Type B pancreatic cell (in vitro differentiated cells): ENCODE measurements at regions not wholly inside any gene's neighbourhood (a gene's known extent, or its start where the extent isn't known, plus 50 kb on each side); places are given as distances from the start of the nearest gene placed in this dataset.

Source experiments
- DNase-seq: peaks from one replicate; pipeline ENCODE4 v3.0.0; 2021; ENCODE audit warnings: mixed read lengths; ENCODE audit not compliant: unreplicated experiment; ENCODE audit errors: extremely low spot score
- H3K27ac Mint-ChIP-seq: 2 replicates; pipeline ENCODE4 v1.8.0; 2021; ENCODE audit warnings: mild to moderate bottlenecking, mixed read lengths
- H3K27me3 Mint-ChIP-seq: 2 replicates; pipeline ENCODE4 v1.8.0; 2021; ENCODE audit warnings: mixed read lengths
- H3K36me3 Mint-ChIP-seq: 2 replicates; pipeline ENCODE4 v1.8.0; 2021; ENCODE audit warnings: mixed read lengths
- H3K4me1 Mint-ChIP-seq: one replicate; pipeline ENCODE4 v1.8.0; 2021; ENCODE audit warnings: mixed read lengths; ENCODE audit not compliant: unreplicated experiment
- H3K4me3 Mint-ChIP-seq: 2 replicates; pipeline ENCODE4 v1.8.0; 2021; ENCODE audit warnings: mild to moderate bottlenecking, mixed read lengths
- H3K9me3 Mint-ChIP-seq: 2 replicates; pipeline ENCODE4 v1.8.0; 2021; ENCODE audit warnings: mixed read lengths
- CTCF ChIP-seq: fragments of 200-600 bp; sonication (generic); conservative IDR thresholded peaks from 2 replicates; pipeline ENCODE4 v1.5.0; 2021; ENCODE audit warnings: antibody characterized with exemption, mild to moderate bottlenecking

- TF ChIP-seq CTCF = no peak
- H3K36me3 Mint-ChIP-seq = no peaks in the 10 kb centered on the region
- no peak for DNase-seq
- no peak overlapping the region for H3K27ac Mint-ChIP-seq
- no peaks in the 10 kb centered on the region for H3K9me3 Mint-ChIP-seq
- H3K4me1 Mint-ChIP-seq = no peaks in the 10 kb centered on the region
- H3K27me3 Mint-ChIP-seq = no peaks in the 10 kb centered on the region
- no peak overlapping the region for H3K4me3 Mint-ChIP-seq
These were observed 133.0 kb upstream of the TRPC4 start for GRCh38 chr13:38002606-38003005.

- Mint-ChIP-seq H3K27ac (no peak overlapping the region), H3K36me3 (no peaks in the 10 kb centered on the region), H3K27me3 (no peaks in the 10 kb centered on the region), H3K4me1 (peaks cover 6% of the 10 kb centered on the region), H3K4me3 (no peak overlapping the region), H3K9me3 (no peaks in the 10 kb centered on the region)
- no peak for TF ChIP-seq CTCF
- no peak for DNase-seq
These were observed 128.1 kb upstream of the TRPC4 start for GRCh38 chr13:37997641-37998040.

GRCh38 chr13:37995092-37995491 is 125.5 kb upstream of the TRPC4 start:
- no peaks in the 10 kb centered on the region for H3K9me3 Mint-ChIP-seq
- no peaks in the 10 kb centered on the region for H3K27me3 Mint-ChIP-seq
- TF ChIP-seq CTCF = no peak
- H3K27ac Mint-ChIP-seq = no peak overlapping the region
- H3K4me3 Mint-ChIP-seq = no peak overlapping the region
- peaks cover 6% of the 10 kb centered on the region for H3K4me1 Mint-ChIP-seq
- no peak for DNase-seq
- H3K36me3 Mint-ChIP-seq = no peaks in the 10 kb centered on the region

GRCh38 chr13:37986811-37987210 is 117.2 kb upstream of the TRPC4 start:
- Mint-ChIP-seq H3K27ac (no peak overlapping the region), H3K4me1 (no peaks in the 10 kb centered on the region), H3K27me3 (no peaks in the 10 kb centered on the region), H3K9me3 (no peaks in the 10 kb centered on the region), H3K36me3 (no peaks in the 10 kb centered on the region), H3K4me3 (no peak overlapping the region)
- TF ChIP-seq CTCF = no peak
- DNase-seq = no peak

GRCh38 chr13:37985281-37985680 is 115.7 kb upstream of the TRPC4 start:
- Mint-ChIP-seq H3K4me1 (no peaks in the 10 kb centered on the region), H3K4me3 (no peak overlapping the region), H3K36me3 (no peaks in the 10 kb centered on the region), H3K27ac (no peak overlapping the region), H3K9me3 (no peaks in the 10 kb centered on the region), H3K27me3 (no peaks in the 10 kb centered on the region)
- no peak for TF ChIP-seq CTCF
- no peak for DNase-seq

GRCh38 chr13:37984357-37984756 is 114.8 kb upstream of the TRPC4 start:
- Mint-ChIP-seq H3K4me3 (no peak overlapping the region), H3K27me3 (no peaks in the 10 kb centered on the region), H3K27ac (no peak overlapping the region), H3K36me3 (no peaks in the 10 kb centered on the region), H3K9me3 (no peaks in the 10 kb centered on the region), H3K4me1 (no peaks in the 10 kb centered on the region)
- TF ChIP-seq CTCF = peak; percentile 45
- DNase-seq = no peak
